ENCODE measurements at regions not wholly inside any gene's neighbourhood (a gene's known extent, or its start where the extent isn't known, plus 50 kb on each side); places are given as distances from the start of the nearest gene placed in this dataset.

GRCh38 chr11:19646921-19647320, 65.7 kb upstream of the NAV2 start:
- TF ChIP-seq POLR2A (IDR thresholded peaks at IDR 0.05) (no peak), EP300 (IDR thresholded peaks at IDR 0.05) (no peak)
